ENCODE measurements at regions not wholly inside any gene's neighbourhood (a gene's known extent, or its start where the extent isn't known, plus 50 kb on each side); places are given as distances from the start of the nearest gene placed in this dataset.

DNA sequence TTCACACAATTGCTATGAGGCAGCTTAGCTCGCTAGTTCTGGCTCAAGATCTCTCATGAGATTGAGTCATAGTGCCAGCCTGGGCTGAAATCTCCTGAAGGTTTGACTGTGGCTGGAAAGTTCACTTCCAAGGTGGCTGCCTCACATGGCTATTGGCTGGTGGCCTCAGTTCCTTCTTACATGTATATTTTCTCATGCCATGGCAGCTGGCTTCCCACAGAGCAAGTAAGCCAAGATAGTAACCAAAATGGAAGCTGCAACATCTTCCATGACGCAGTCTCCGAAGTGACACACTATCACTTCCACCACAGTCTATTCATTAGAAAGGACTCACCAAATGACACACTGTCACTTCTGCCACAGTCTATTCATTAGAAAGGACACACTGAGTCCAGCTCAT lies 160.4 kb upstream of the PRDM1 start:
- intact Hi-C loops (cut with micrococcal nuclease) = no loop called here
- Mint-ChIP-seq H3K36me3 (no peaks in the 10 kb centered on the region), H3K4me3 (no peak overlapping the region), H3K4me1 (no peaks in the 10 kb centered on the region), H3K27me3 (ENCODE audit: low read depth in 2 of 2) (peaks cover 11 to 26% of the 10 kb centered on the region in 2 donors), H3K9me3 (no peaks in the 10 kb centered on the region), H3K27ac (no peak overlapping the region)
- no peak for TF ChIP-seq CTCF (IDR thresholded peaks at IDR 0.05)
- WGBS (ENCODE audit: insufficient coverage) = 95% methylated on average over 3 of the region's 3 CpGs
- ATAC-seq = no peak
- DNase-seq = no peak
- no peaks in the 10 kb centered on the region for H3K27me3 ChIP-seq (ENCODE audit: control insufficient read depth, insufficient read depth, low read length)
- H3K4me1 ChIP-seq (ENCODE audit: control insufficient read depth, insufficient read depth, low read length) = no peaks in the 10 kb centered on the region
- H3K4me3 ChIP-seq (ENCODE audit: low read length) = no peak overlapping the region
- H3K36me3 ChIP-seq (ENCODE audit: control insufficient read depth, insufficient read depth, low read length) = no peaks in the 10 kb centered on the region
- no peak overlapping the region for H3K27ac ChIP-seq (ENCODE audit: low read length)
- no peaks in the 10 kb centered on the region for H3K9me3 ChIP-seq (ENCODE audit: control insufficient read depth, insufficient read depth, low read length)

DNA sequence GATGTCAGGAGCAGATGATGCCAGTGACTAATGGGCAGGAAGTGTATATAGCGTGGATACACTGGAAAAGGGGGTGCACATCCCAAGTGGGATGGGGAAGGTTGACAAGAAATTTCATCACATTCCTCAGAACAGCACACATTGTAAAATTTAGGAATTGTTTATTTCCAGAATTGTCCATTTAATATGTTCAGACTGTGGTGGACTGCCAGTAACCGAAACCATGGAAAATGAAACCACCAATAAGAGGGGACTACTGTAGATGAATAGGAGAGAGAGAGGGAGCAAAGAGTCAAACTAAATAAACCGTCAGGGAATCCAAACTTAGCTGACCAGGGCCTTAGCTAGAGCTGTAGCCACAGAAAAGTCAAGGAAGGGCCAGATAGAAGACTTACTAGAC lies 164.4 kb upstream of the PRDM1 start:
- Mint-ChIP-seq H3K4me3 (no peak overlapping the region), H3K27me3 (ENCODE audit: low read depth in 2 of 2) (peaks cover 7 to 21% of the 10 kb centered on the region in 2 donors), H3K27ac (no peak overlapping the region), H3K36me3 (no peaks in the 10 kb centered on the region), H3K9me3 (no peaks in the 10 kb centered on the region), H3K4me1 (no peaks in the 10 kb centered on the region)
- intact Hi-C loops (cut with micrococcal nuclease) = no loop called here
- Histone ChIP-seq H3K27me3 (ENCODE audit: control insufficient read depth, insufficient read depth, low read length) (no peaks in the 10 kb centered on the region), H3K27ac (ENCODE audit: low read length) (no peak overlapping the region), H3K4me1 (ENCODE audit: control insufficient read depth, insufficient read depth, low read length) (no peaks in the 10 kb centered on the region), H3K4me3 (ENCODE audit: low read length) (no peak overlapping the region), H3K9me3 (ENCODE audit: control insufficient read depth, insufficient read depth, low read length) (no peaks in the 10 kb centered on the region), H3K36me3 (ENCODE audit: control insufficient read depth, insufficient read depth, low read length) (no peaks in the 10 kb centered on the region)
- TF ChIP-seq CTCF (IDR thresholded peaks at IDR 0.05) = no peak
- 84% methylated on average over 2 of the region's 3 CpGs for whole genome bisulfite sequencing (ENCODE audit: insufficient coverage)
- DNase-seq (no peak), ATAC-seq (no peak)

GRCh38 chr6:105920071-105920470 lies 166.1 kb upstream of the PRDM1 start:
- peaks cover 9 to 21% of the 10 kb centered on the region in 2 donors for H3K27me3 Mint-ChIP-seq (ENCODE audit: low read depth in 2 of 2)
- H3K4me1 ChIP-seq (ENCODE audit: control insufficient read depth, insufficient read depth, low read length) = no peaks in the 10 kb centered on the region
- intact Hi-C loops (cut with micrococcal nuclease) = no loop called here
- no peak overlapping the region for H3K4me3 Mint-ChIP-seq
- no peak overlapping the region for H3K4me3 ChIP-seq (ENCODE audit: low read length)
- DNase-seq (no peak), ATAC-seq (no peak)
- no peaks in the 10 kb centered on the region for H3K4me1 Mint-ChIP-seq
- H3K36me3 Mint-ChIP-seq = no peaks in the 10 kb centered on the region
- no peak overlapping the region for H3K27ac Mint-ChIP-seq
- no peak overlapping the region for H3K27ac ChIP-seq (ENCODE audit: low read length)
- H3K27me3 ChIP-seq (ENCODE audit: control insufficient read depth, insufficient read depth, low read length) = no peaks in the 10 kb centered on the region
- TF ChIP-seq CTCF (IDR thresholded peaks at IDR 0.05) = no peak
- H3K9me3 ChIP-seq (ENCODE audit: control insufficient read depth, insufficient read depth, low read length) = no peaks in the 10 kb centered on the region
- WGBS (ENCODE audit: insufficient coverage) = 78% methylated on average over 2 of the region's 2 CpGs
- H3K9me3 Mint-ChIP-seq = no peaks in the 10 kb centered on the region
- H3K36me3 ChIP-seq (ENCODE audit: control insufficient read depth, insufficient read depth, low read length) = no peaks in the 10 kb centered on the region

GRCh38 chr6:105917038-105917695 lies 169.0 kb upstream of the PRDM1 start:
- H3K27ac Mint-ChIP-seq = no peak overlapping the region
- DNase-seq = no peak
- WGBS (ENCODE audit: insufficient coverage) = 93% methylated on average over 2 of the region's 2 CpGs
- Histone ChIP-seq H3K27ac (ENCODE audit: low read length) (no peak overlapping the region), H3K36me3 (ENCODE audit: control insufficient read depth, insufficient read depth, low read length) (no peaks in the 10 kb centered on the region), H3K4me3 (ENCODE audit: low read length) (no peak overlapping the region), H3K9me3 (ENCODE audit: control insufficient read depth, insufficient read depth, low read length) (no peaks in the 10 kb centered on the region), H3K27me3 (ENCODE audit: control insufficient read depth, insufficient read depth, low read length) (no peaks in the 10 kb centered on the region), H3K4me1 (ENCODE audit: control insufficient read depth, insufficient read depth, low read length) (no peaks in the 10 kb centered on the region)
- TF ChIP-seq CTCF (IDR thresholded peaks at IDR 0.05) = no peak
- H3K27me3 Mint-ChIP-seq (ENCODE audit: low read depth in 2 of 2) = peaks cover 12 to 17% of the 10 kb centered on the region in 2 donors
- no peak overlapping the region for H3K4me3 Mint-ChIP-seq
- no peak for ATAC-seq
- H3K36me3 Mint-ChIP-seq = no peaks in the 10 kb centered on the region
- intact Hi-C loops (cut with micrococcal nuclease) = no loop called here
- no peaks in the 10 kb centered on the region for H3K9me3 Mint-ChIP-seq
- no peaks in the 10 kb centered on the region for H3K4me1 Mint-ChIP-seq

Measured in natural killer cell (primary cell).